Stomach (tissue), 4 donors: ENCODE measurements at regions not wholly inside any gene's neighbourhood (a gene's known extent, or its start where the extent isn't known, plus 50 kb on each side); places are given as distances from the start of the nearest gene placed in this dataset.

Source experiments
- CTCF ChIP-seq, 7 experiments: fragments of 450-650 bp in 4 of 7; fragments of 200-600 bp in 3 of 7; sonication (generic) in 3 of 7; IDR thresholded peaks; one replicate each; pipeline ENCODE4 v1.5.1; 2016 to 2019; ENCODE audit warnings: antibody characterized with exemption in 7 of 7, control low read depth in 2 of 7, mild to moderate bottlenecking in 1 of 7
- EP300 ChIP-seq: sonication (generic); formaldehyde crosslinking; IDR thresholded peaks from one replicate; pipeline ENCODE4 v1.6.1; 2017; ENCODE audit warnings: antibody characterized with exemption
- POLR2A ChIP-seq, 4 donors: fragments of 450-650 bp; IDR thresholded peaks; one replicate each; pipeline ENCODE4 v1.6.1; 2016; ENCODE audit warnings: antibody characterized with exemption in 4 of 4, control low read depth in 2 of 4, mild to moderate bottlenecking in 1 of 4, moderate library complexity in 1 of 4
- POLR2AphosphoS5 ChIP-seq, 3 donors: sonication (generic); formaldehyde crosslinking; IDR thresholded peaks; one replicate each; pipeline ENCODE4 v1.6.1; 2016; ENCODE audit warnings: antibody characterized with exemption in 3 of 3

- TF ChIP-seq POLR2AphosphoS5 (IDR thresholded peaks at IDR 0.05) (no peak), CTCF (IDR thresholded peaks at IDR 0.05) (no peak), POLR2A (IDR thresholded peaks at IDR 0.05) (no peak), EP300 (no peak)
Measured at GRCh38 chr1:29747196-29747595, 510.9 kb downstream of the PTPRU start.
